Muscle of arm (tissue), 1 donor: ENCODE measurements at regions not wholly inside any gene's neighbourhood (a gene's known extent, or its start where the extent isn't known, plus 50 kb on each side); places are given as distances from the start of the nearest gene placed in this dataset.
A peak's percentile ranks its signal among the peaks of the same experiment; 100 is the strongest.

Experiments used
- DNase-seq: peaks from one replicate; pipeline ENCODE4 v3.0.0-alpha.2; 2013

DNA sequence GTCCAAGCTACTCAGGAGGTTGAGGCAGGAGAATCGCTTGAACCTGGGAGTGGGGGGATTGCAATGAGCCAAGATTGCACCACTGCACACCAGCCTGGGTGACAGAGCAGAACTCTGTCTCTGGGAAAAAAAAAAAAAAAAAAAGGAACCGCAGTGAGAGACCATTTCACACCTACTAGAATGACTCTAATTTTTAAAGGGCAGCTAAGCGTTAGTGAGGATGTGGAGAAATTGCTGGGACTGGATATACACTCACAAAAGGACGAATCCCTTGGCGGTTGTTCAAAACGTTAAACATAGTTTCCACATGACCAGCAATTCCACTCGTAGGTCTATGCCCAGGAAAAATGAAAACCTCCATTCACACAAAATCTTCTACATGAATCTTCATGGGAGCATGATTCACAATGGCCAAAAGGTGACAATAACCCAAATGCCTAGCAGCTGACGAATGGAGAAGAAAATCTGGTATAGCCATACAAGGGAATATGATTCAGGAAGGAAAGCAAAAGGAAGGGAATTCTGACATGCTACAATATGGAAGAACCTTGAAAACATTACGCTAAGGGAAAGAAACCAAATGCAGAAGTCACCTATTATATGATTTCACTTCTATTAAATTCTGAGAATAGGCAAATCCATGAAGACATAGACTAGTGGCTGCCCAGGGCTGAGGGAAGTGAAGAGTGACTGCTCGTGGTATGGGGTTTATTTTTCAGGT lies 127.0 kb downstream of the CHSY1 start:
- no peak for DNase-seq

GRCh38 chr15:101123222-101123910 lies 128.5 kb downstream of the CHSY1 start:
- DNase-seq: no peak

GRCh38 chr15:101122806-101123205 lies 129.0 kb downstream of the CHSY1 start:
- DNase-seq: no peak

DNA sequence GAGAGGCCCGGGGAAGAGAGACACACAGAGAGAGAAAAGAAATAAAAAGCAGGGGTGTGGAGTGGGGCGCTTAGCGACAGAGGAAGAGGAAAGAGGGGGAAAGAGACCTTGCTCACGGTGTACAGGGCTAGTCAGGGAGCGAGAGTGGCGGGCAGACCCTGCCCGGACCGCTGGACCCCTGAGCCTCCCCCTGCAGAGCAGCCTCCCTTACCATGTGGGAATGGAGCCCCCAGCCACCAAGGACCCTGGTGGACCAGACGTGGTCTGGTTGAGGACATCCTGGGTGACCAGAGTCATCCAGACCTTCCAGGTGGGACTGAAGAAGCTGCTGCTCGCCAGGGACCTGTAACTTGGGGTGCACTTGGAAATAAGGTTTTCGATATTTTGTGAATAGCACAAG lies 129.6 kb downstream of the CHSY1 start:
- no peak for DNase-seq

DNA sequence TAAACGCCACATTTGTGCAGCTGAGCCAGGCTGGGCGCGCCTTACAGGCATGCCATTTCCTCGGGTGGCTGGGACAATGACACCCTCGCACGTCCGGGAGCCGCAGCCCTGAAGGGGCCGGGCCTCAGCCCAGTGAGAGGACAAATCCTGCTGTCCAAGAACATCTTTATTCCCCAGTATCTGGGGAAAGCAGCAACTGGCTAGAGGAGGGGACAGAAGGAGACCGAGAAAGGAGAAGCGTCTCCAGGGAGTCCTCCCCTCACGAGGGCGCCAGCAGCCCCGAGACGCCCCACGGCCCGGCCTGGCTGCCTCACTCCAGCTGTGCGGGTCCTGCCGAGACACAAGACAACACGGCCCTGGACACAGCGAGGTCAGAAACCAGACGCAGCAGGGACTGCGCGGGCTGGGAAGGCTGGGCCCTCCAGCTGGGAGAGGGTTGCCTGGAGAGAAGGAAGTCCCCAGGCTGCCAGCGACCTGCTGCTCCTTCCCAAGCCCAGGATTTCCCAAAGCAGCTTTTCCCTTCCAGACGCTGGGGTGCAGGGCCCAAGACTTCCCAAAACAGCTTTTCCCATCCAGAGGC lies 130.2 kb downstream of the CHSY1 start:
- DNase-seq: peak; percentile 57

GRCh38 chr15:101120987-101121386 lies 130.9 kb downstream of the CHSY1 start:
- no peak for DNase-seq

DNA sequence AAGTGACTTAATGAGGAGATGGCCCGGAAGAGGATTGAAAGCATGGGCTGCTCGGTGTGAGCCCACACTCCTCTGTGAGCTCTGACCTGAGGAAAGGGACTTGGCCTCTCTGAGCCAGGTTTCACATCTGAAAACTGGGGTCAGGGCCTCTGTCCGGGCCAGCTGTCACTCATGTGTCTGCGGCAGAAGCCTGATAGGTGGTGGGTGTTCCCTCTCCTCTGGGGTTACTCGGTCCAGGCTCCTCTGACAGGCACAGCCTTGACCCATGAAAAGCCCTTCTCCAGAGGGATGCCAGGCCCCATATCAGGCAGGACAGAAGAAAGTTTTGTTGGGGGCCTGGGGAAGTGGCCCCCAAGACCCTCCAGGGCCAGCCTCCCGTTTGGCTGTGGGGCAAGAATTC lies 131.4 kb downstream of the CHSY1 start:
- DNase-seq: no peak
